ENCODE measurements at regions not wholly inside any gene's neighbourhood (a gene's known extent, or its start where the extent isn't known, plus 50 kb on each side); places are given as distances from the start of the nearest gene placed in this dataset.

DNA sequence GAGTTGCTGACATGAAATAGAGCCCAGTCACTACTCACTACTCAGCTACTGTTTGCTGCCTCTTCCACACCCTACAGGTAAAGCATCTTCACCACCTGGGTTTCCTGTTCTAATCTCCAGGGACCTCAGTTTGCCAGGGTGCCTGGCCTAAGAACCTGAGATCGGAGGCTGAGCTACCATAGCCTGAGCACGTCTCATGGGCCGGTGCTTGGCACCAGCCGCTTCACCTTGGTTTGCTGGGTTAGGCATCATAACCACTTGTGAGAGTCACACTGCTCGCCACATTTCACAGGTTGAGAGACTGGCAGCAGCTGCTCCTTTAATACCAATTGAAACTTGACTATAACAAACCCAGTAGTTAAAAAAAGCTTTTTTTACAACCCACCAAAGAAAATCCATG is 75.1 kb downstream of the EMX2 start:
- H3K36me3 Mint-ChIP-seq (ENCODE audit: low read depth, unreplicated experiment): no peaks in the 10 kb centered on the region
- no peaks in the 10 kb centered on the region for H3K9me3 Mint-ChIP-seq (ENCODE audit: unreplicated experiment)
- DNase-seq (ENCODE audit: low spot score): no peak
- H3K27ac Mint-ChIP-seq (ENCODE audit: unreplicated experiment): no peak overlapping the region
- TF ChIP-seq, protein P1, sequence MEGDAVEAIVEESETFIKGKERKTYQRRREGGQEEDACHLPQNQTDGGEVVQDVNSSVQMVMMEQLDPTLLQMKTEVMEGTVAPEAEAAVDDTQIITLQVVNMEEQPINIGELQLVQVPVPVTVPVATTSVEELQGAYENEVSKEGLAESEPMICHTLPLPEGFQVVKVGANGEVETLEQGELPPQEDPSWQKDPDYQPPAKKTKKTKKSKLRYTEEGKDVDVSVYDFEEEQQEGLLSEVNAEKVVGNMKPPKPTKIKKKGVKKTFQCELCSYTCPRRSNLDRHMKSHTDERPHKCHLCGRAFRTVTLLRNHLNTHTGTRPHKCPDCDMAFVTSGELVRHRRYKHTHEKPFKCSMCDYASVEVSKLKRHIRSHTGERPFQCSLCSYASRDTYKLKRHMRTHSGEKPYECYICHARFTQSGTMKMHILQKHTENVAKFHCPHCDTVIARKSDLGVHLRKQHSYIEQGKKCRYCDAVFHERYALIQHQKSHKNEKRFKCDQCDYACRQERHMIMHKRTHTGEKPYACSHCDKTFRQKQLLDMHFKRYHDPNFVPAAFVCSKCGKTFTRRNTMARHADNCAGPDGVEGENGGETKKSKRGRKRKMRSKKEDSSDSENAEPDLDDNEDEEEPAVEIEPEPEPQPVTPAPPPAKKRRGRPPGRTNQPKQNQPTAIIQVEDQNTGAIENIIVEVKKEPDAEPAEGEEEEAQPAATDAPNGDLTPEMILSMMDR (IDR thresholded peaks at IDR 0.05; ENCODE audit: unreplicated experiment): no peak
- H3K4me1 Mint-ChIP-seq (ENCODE audit: unreplicated experiment): peaks cover 3% of the 10 kb centered on the region
- H3K27me3 Mint-ChIP-seq (ENCODE audit: unreplicated experiment): peaks cover 1% of the 10 kb centered on the region
- H3K4me3 Mint-ChIP-seq (ENCODE audit: unreplicated experiment): no peak overlapping the region

DNA sequence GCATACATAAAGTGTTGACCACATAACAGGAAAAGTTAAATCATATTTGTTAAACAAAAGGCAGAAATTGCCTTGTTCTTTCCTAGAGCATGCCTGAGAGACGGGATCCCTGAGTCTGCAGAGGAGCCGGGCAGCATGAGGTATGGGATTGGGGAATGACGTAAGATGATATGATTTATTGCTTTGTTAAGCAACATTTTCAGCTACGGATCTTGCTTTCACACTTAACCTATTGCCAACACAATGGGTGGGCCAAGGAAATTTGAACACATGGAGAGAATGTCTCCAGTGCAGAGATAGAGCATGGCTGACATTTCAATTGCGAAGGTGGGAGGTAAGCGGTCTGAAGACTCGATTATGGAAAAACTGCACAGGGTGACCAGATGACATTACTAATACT is 76.7 kb downstream of the EMX2 start:
- H3K27me3 Mint-ChIP-seq (ENCODE audit: unreplicated experiment): peaks cover 1% of the 10 kb centered on the region
- TF ChIP-seq, protein P1 (IDR thresholded peaks at IDR 0.05; ENCODE audit: unreplicated experiment): no peak
- no peak overlapping the region for H3K27ac Mint-ChIP-seq (ENCODE audit: unreplicated experiment)

DNA sequence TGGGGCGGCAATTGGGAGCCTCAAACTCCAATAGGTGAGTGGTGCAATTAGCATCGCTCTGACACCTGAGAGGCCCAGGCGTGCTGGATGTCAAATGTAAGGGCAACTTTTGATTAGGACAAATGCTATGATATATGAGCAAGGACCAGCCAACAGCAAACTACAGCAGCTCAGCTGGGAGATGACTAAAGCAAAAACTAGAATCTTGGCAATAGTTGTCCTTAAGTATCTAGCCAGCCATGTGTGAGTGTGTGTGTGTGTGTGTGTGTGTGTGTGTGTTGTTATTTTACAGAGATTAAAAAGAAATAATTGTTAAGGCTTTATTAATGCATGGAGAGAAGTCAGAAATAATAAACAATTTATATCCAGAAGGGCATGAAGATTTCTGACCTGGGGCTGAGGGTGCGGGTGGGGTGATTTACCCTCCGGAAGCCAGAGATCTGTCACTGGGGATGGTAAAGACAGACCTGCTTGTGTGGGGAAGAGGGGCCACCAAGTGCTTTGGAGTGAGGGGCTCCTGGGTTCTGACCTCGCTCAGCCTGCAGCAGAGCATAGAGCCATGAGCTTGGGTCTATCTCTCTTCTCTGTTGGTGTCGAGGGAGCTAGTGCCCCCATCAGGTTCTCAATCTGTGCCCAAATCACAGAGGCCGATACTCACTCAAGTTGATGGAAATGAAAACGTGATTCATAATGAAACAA is 77.3 kb downstream of the EMX2 start:
- Mint-ChIP-seq H3K4me1 (ENCODE audit: unreplicated experiment) (peaks cover 3% of the 10 kb centered on the region), H3K9me3 (ENCODE audit: unreplicated experiment) (no peaks in the 10 kb centered on the region), H3K36me3 (ENCODE audit: low read depth, unreplicated experiment) (no peaks in the 10 kb centered on the region), H3K27me3 (ENCODE audit: unreplicated experiment) (peaks cover 3% of the 10 kb centered on the region), H3K4me3 (ENCODE audit: unreplicated experiment) (no peak overlapping the region), H3K27ac (ENCODE audit: unreplicated experiment) (no peak overlapping the region)
- TF ChIP-seq, protein P1 (IDR thresholded peaks at IDR 0.05; ENCODE audit: unreplicated experiment): no peak
- no peak for DNase-seq (ENCODE audit: low spot score)

More for the DNA sequence above, 76.7 kb downstream of the EMX2 start:
- H3K9me3 Mint-ChIP-seq (ENCODE audit: unreplicated experiment): no peaks in the 10 kb centered on the region
- no peak overlapping the region for H3K4me3 Mint-ChIP-seq (ENCODE audit: unreplicated experiment)
- DNase-seq (ENCODE audit: low spot score): no peak
- H3K4me1 Mint-ChIP-seq (ENCODE audit: unreplicated experiment): peaks cover 3% of the 10 kb centered on the region
- no peaks in the 10 kb centered on the region for H3K36me3 Mint-ChIP-seq (ENCODE audit: low read depth, unreplicated experiment)

DNA sequence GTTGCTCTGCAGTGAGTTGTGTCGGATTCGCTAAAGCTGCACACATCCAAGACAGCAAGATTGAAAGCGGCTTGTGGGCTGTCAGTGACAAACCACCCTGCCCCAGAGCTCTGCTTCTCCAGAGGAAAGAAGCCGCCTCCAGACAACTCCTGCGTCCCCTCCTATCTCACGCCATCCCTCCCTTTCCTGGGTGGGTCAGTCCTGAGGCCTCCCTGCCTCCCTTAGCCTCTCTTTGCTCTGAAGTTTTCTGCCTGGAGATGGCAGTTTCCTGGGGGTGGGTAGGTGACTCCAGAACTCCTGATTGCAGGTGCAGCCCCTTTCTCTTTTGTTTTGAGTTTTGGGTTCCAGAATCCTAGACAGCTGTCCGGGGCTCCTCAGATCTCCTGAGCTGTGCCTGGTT is 78.7 kb downstream of the EMX2 start:
- Mint-ChIP-seq H3K9me3 (ENCODE audit: unreplicated experiment) (no peaks in the 10 kb centered on the region), H3K27me3 (ENCODE audit: unreplicated experiment) (peaks cover 4% of the 10 kb centered on the region), H3K27ac (ENCODE audit: unreplicated experiment) (peak overlapping the region; percentile 20), H3K4me1 (ENCODE audit: unreplicated experiment) (peaks cover 3% of the 10 kb centered on the region), H3K36me3 (ENCODE audit: low read depth, unreplicated experiment) (no peaks in the 10 kb centered on the region), H3K4me3 (ENCODE audit: unreplicated experiment) (no peak overlapping the region)
- TF ChIP-seq, protein P1 (IDR thresholded peaks at IDR 0.05; ENCODE audit: unreplicated experiment): no peak
- DNase-seq (ENCODE audit: low spot score): no peak

DNA sequence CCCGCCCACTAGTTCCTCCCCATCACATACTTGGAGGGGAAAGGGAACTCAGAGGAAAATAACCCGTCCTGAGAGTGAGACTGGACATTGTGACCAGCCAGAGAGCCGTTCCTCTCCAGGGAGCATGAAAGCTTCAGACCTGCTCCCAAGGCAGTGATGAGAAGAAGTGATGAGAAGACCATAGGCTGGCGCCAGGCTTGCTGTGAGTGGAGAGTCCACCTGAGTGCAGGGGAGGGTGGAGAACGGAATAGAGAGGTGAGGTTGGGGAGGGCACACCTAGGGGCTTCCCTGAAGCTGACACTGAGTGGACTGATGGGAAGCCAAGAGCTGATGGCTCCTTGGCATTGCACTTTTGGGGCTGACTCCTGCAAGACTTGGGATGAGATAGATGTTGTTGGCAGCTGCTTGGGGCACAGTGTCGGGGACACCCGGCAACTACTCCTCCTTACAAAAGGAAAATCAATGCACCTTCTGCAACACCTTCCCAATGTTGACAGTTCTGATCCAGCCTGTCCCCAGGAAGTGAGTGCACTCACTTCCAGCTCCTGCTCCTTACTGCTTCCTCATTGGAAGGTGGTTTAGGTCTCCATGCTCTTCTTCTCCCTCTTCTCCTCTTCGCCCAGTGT is 79.4 kb downstream of the EMX2 start:
- H3K4me3 Mint-ChIP-seq (ENCODE audit: unreplicated experiment): no peak overlapping the region
- TF ChIP-seq, protein P1 (IDR thresholded peaks at IDR 0.05; ENCODE audit: unreplicated experiment): no peak
- peaks cover 4% of the 10 kb centered on the region for H3K27me3 Mint-ChIP-seq (ENCODE audit: unreplicated experiment)
- H3K9me3 Mint-ChIP-seq (ENCODE audit: unreplicated experiment): no peaks in the 10 kb centered on the region
- H3K36me3 Mint-ChIP-seq (ENCODE audit: low read depth, unreplicated experiment): no peaks in the 10 kb centered on the region
- no peak for DNase-seq (ENCODE audit: low spot score)
- peaks cover 3% of the 10 kb centered on the region for H3K4me1 Mint-ChIP-seq (ENCODE audit: unreplicated experiment)
- H3K27ac Mint-ChIP-seq (ENCODE audit: unreplicated experiment): no peak overlapping the region

Data from endothelial cell (in vitro differentiated cells).